ENCODE measurements at regions not wholly inside any gene's neighbourhood (a gene's known extent, or its start where the extent isn't known, plus 50 kb on each side); places are given as distances from the start of the nearest gene placed in this dataset.

DNA sequence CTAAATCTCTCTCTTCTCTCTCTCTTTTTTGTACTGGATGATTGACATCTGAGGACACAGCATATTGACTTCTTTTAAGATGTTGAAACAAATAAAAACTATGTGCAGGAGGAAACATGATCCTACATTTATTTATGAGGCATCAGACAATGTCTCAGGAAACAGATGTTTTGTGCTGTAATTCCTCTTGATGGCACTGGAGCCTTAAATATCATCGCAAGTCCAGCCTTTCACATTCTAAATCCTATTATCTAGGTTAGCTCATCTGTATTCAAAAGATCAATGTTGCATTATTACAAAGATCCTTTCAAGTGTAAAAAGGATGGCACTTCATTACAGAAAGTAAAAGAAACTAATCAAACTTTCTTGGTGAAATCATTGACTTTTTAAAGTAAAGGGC, 63.9 kb downstream of the MAT2B start:
- intact Hi-C loops (cut with micrococcal nuclease) (loop anchor here (1.0 to 10.0 kb wide), 5 partner anchors 444 to 1886 kb away; no protein-coding TSS in a partner anchor), dilution Hi-C loops (cut with MboI; ENCODE audit: extremely low pct_ligation_motif_present, low sequenced_read_pairs) (no loop called here)
- Histone ChIP-seq H3K9ac (replicated peaks; ENCODE audit: extremely low read depth, insufficient read depth, low read length) (peak overlapping the region; percentile 8), H3K4me2 (ENCODE audit: insufficient read depth, low read length) (no peak overlapping the region), H3K4me1 (ENCODE audit: control insufficient read depth, extremely low read depth, insufficient read depth, low read length) (peaks cover 47% of the 10 kb centered on the region), H3K9me1 (replicated peaks; ENCODE audit: control insufficient read depth, extremely low read depth, insufficient read depth, low read length) (no peaks in the 10 kb centered on the region), H3K36me3 (ENCODE audit: control insufficient read depth in 2 of 2, extremely low read depth in 1 of 2, insufficient read depth in 2 of 2, low read length in 2 of 2) (no peaks in the 10 kb centered on the region), H3K79me2 (ENCODE audit: control insufficient read depth, insufficient read depth, low read length) (no peaks in the 10 kb centered on the region), H4K20me1 (replicated peaks; ENCODE audit: control insufficient read depth, extremely low read depth, insufficient read depth, low read length) (no peaks in the 10 kb centered on the region), H3K9me3 (replicated peaks; ENCODE audit: control insufficient read depth, insufficient read depth, low read length) (no peaks in the 10 kb centered on the region), H2AFZ (ENCODE audit: low read depth, low read length) (no peak overlapping the region), H3K27me3 (ENCODE audit: control insufficient read depth in 2 of 2, insufficient read depth in 2 of 2, low read length in 2 of 2) (no peaks in the 10 kb centered on the region), H3K4me3 (replicated peaks in 1 of 3; ENCODE audit: insufficient read depth in 1 of 3, low read depth in 1 of 3, low read length in 3 of 3) (no peak overlapping the region), H3K27ac (ENCODE audit: insufficient read depth, low read depth, low read length) (no peak overlapping the region)
- TF ChIP-seq, protein P1, sequence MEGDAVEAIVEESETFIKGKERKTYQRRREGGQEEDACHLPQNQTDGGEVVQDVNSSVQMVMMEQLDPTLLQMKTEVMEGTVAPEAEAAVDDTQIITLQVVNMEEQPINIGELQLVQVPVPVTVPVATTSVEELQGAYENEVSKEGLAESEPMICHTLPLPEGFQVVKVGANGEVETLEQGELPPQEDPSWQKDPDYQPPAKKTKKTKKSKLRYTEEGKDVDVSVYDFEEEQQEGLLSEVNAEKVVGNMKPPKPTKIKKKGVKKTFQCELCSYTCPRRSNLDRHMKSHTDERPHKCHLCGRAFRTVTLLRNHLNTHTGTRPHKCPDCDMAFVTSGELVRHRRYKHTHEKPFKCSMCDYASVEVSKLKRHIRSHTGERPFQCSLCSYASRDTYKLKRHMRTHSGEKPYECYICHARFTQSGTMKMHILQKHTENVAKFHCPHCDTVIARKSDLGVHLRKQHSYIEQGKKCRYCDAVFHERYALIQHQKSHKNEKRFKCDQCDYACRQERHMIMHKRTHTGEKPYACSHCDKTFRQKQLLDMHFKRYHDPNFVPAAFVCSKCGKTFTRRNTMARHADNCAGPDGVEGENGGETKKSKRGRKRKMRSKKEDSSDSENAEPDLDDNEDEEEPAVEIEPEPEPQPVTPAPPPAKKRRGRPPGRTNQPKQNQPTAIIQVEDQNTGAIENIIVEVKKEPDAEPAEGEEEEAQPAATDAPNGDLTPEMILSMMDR (IDR thresholded peaks at IDR 0.05; ENCODE audit: extremely low read depth in 1 of 2, insufficient read depth in 1 of 2, low read depth in 1 of 2, low read length in 2 of 2) = peak in 1 of 2 donors; percentile 26
- TF ChIP-seq, protein P2, sequence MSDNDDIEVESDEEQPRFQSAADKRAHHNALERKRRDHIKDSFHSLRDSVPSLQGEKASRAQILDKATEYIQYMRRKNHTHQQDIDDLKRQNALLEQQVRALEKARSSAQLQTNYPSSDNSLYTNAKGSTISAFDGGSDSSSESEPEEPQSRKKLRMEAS (IDR thresholded peaks at IDR 0.05; ENCODE audit: insufficient read depth, insufficient read length) = no peak
- TF ChIP-seq GATA2 (IDR thresholded peaks at IDR 0.05; ENCODE audit: insufficient read depth, insufficient read length, low read depth, low read length) = no peak
- no peak for TF ChIP-seq EZH2 (IDR thresholded peaks at IDR 0.05; ENCODE audit: borderline replicate concordance, low read depth, low read length, severe bottlenecking)
- no TSS peak for BruUV-seq (replicated peaks)
- ChIA-PET POLR2A (no interaction called here), CTCF (interaction anchor here (0.6 to 12.3 kb wide), 8 partner anchors 120 to 1104 kb away, joined by 3 to 182 read pairs (median 4); no protein-coding TSS in a partner anchor)
- DNase-seq (ENCODE audit: low read depth, low spot score) (peak; percentile 46), FAIRE-seq (peak; percentile 35)

DNA sequence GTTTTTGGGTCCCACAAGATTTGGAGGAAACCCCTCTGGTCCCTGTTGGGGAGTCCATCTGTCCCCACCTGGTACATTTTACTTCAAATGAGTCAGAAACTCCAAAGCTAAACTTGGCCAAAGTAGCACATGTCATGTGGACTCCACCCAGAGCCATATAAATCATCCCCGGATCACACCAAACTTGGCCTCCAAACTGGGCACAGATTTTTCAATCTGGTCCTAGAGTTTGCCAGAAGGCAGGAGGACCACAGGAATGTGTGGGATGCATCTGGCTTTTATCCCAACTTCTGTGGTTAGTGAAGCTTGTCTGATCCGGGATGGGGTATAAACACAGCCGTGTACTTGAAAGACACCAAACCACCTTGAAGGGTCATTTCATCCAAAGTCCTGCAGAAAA, 66.3 kb downstream of the MAT2B start:
- no peaks in the 10 kb centered on the region for H3K9me1 ChIP-seq (replicated peaks; ENCODE audit: control insufficient read depth, extremely low read depth, insufficient read depth, low read length)
- no peaks in the 10 kb centered on the region for H3K27me3 ChIP-seq (ENCODE audit: control insufficient read depth in 2 of 2, insufficient read depth in 2 of 2, low read length in 2 of 2)
- H3K4me2 ChIP-seq (ENCODE audit: insufficient read depth, low read length) = no peak overlapping the region
- H3K79me2 ChIP-seq (ENCODE audit: control insufficient read depth, insufficient read depth, low read length) = no peaks in the 10 kb centered on the region
- FAIRE-seq (no peak), DNase-seq (ENCODE audit: low read depth, low spot score) (no peak)
- dilution Hi-C loops (cut with MboI; ENCODE audit: extremely low pct_ligation_motif_present, low sequenced_read_pairs) (no loop called here), intact Hi-C loops (cut with micrococcal nuclease) (no loop called here)
- ChIA-PET POLR2A (no interaction called here), CTCF (interaction anchor here (1.2 to 12.3 kb wide), 3 partner anchors 24 to 932 kb away, joined by 3 to 182 read pairs (median 3); no protein-coding TSS in a partner anchor)
- no peaks in the 10 kb centered on the region for H3K9me3 ChIP-seq (replicated peaks; ENCODE audit: control insufficient read depth, insufficient read depth, low read length)
- BruUV-seq (replicated peaks) = no TSS peak
- H3K4me3 ChIP-seq (replicated peaks in 1 of 3; ENCODE audit: insufficient read depth in 1 of 3, low read depth in 1 of 3, low read length in 3 of 3) = no peak overlapping the region
- H3K9ac ChIP-seq (replicated peaks; ENCODE audit: extremely low read depth, insufficient read depth, low read length) = no peak overlapping the region
- H4K20me1 ChIP-seq (replicated peaks; ENCODE audit: control insufficient read depth, extremely low read depth, insufficient read depth, low read length) = no peaks in the 10 kb centered on the region
- H2AFZ ChIP-seq (ENCODE audit: low read depth, low read length) = no peak overlapping the region
- no peaks in the 10 kb centered on the region for H3K36me3 ChIP-seq (ENCODE audit: control insufficient read depth in 2 of 2, extremely low read depth in 1 of 2, insufficient read depth in 2 of 2, low read length in 2 of 2)
- peaks cover 29% of the 10 kb centered on the region for H3K4me1 ChIP-seq (ENCODE audit: control insufficient read depth, extremely low read depth, insufficient read depth, low read length)
- TF ChIP-seq MYC (IDR thresholded peaks at IDR 0.05; ENCODE audit: low read depth, low read length) = no peak
- TF ChIP-seq, protein P2 (IDR thresholded peaks at IDR 0.05; ENCODE audit: insufficient read depth, insufficient read length) = no peak
- TF ChIP-seq FOS (IDR thresholded peaks at IDR 0.05; ENCODE audit: borderline replicate concordance, insufficient read depth, low read length) = no peak
- no peak for TF ChIP-seq EZH2 (IDR thresholded peaks at IDR 0.05; ENCODE audit: borderline replicate concordance, low read depth, low read length, severe bottlenecking)
- TF ChIP-seq POLR2AphosphoS5 (IDR thresholded peaks at IDR 0.05; ENCODE audit: insufficient read depth, low read depth, low read length) = no peak
- TF ChIP-seq POLR2A (IDR thresholded peaks at IDR 0.05; ENCODE audit: low read depth, low read length) = no peak
- TF ChIP-seq, protein P1 (IDR thresholded peaks at IDR 0.05; ENCODE audit: extremely low read depth in 1 of 2, insufficient read depth in 1 of 2, low read depth in 1 of 2, low read length in 2 of 2) = no peak
- no peak for TF ChIP-seq JUN (IDR thresholded peaks at IDR 0.05; ENCODE audit: borderline replicate concordance, insufficient read depth, insufficient read length, low read depth)
- no peak for TF ChIP-seq GATA2 (IDR thresholded peaks at IDR 0.05; ENCODE audit: insufficient read depth, insufficient read length, low read depth, low read length)
- H3K27ac ChIP-seq (ENCODE audit: insufficient read depth, low read depth, low read length) = no peak overlapping the region

All from endothelial cell of umbilical vein (primary cell).